NT2/D1 (cell line): ENCODE measurements at regions not wholly inside any gene's neighbourhood (a gene's known extent, or its start where the extent isn't known, plus 50 kb on each side); places are given as distances from the start of the nearest gene placed in this dataset.

ENCODE experiments used
- SUZ12 ChIP-seq: IDR thresholded peaks from 2 replicates; pipeline ENCODE4 v1.6.1; 2011; ENCODE audit not compliant: insufficient read length, insufficient read depth; ENCODE audit errors: extremely low read depth
- YY1 ChIP-seq: IDR thresholded peaks from 2 replicates; pipeline ENCODE4 v1.6.1; 2011; ENCODE audit not compliant: insufficient read length, insufficient read depth

- TF ChIP-seq SUZ12, result no peak
- TF ChIP-seq YY1, result no peak
Observed at GRCh38 chr2:15844211-15844801, 96.0 kb upstream of the MYCN start.
